Medulla oblongata (tissue), 1 donor: ENCODE measurements at regions not wholly inside any gene's neighbourhood (a gene's known extent, or its start where the extent isn't known, plus 50 kb on each side); places are given as distances from the start of the nearest gene placed in this dataset.

Experiments used
- DNase-seq: peaks from one replicate; pipeline ENCODE4 v3.0.0-alpha.2; 2015; ENCODE audit errors: extremely low spot score

DNA sequence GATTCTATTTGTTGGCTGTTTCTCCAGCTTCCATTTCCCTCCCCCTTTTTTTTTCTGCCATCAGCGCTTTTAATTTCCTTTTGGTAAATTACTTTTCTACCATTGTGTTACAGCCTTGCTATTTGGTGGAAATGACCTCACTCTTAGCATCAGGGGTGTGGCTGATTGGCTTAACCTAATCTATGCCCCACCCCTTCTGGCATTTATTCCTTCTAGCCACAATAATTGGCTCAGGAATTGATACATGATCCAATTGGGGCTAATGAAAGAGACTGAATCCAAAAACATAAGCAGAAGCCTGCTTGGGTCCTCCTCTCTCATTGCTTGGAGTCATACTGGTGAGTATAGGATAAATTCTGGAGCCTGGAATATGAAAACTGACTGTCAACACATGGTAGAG is 402.4 kb upstream of the LRRC4C start:
- no peak for DNase-seq

DNA sequence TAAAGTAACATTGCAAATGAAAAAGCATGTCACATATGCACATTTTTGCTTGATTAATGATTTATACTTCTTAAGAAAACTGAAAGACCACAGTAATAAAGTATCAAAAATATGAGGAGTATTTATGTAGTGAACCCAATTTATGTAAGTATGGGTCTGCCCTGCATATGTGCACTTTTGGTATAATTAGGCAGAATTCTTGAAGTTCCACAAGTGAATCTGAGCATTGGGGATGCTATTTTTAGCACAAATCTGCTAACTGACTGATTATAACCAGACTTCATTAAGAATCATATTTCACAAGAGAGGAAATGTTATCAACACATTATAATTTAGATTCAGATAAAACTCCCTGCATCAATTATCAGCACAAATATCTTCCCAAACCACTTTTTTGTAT is 407.1 kb upstream of the LRRC4C start:
- DNase-seq = no peak

GRCh38 chr11:41868606-41869005 is 409.2 kb upstream of the LRRC4C start:
- DNase-seq = no peak

GRCh38 chr11:41872426-41872825 is 413.0 kb upstream of the LRRC4C start:
- no peak for DNase-seq

DNA sequence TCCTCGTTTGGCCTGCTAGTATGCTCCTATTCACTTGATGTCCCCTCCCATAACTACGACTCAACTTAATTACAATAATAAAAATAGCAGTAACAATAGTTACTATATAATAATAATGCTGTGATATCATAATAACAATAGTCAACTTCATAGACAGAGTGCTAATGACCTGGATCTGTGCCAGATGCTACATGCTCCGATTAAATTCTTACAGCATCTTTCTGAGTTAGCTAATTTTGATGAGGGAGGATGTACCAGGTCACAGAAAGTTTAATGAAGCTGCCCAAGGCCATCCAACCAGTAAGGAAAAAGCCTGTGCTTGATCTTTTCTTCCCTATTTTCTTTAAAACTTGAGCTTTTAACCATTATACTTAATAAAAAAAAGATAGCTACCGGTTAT is 413.4 kb upstream of the LRRC4C start:
- DNase-seq = no peak

GRCh38 chr11:41878095-41878494 is 418.6 kb upstream of the LRRC4C start:
- no peak for DNase-seq

DNA sequence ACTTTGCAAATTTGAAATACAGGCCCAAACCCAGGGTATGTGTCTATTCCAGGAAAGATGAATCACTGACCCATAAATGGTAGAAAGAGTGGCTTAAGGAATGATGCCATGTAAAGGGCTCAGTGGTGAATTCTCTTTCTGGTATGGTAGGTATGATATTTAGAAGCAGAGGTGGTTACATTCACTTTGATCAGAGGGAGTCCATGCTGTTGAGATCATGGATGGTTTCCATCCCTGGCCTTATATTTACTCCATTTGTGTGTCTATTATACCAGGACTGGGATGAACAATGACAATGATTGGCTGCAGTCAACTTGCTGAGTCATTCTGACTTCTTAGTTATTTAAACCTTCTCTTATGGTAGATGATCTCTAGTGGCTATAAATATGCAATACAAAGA is 419.8 kb upstream of the LRRC4C start:
- no peak for DNase-seq

- DNase-seq = no peak
Measured at GRCh38 chr11:41895081-41895480, 435.6 kb upstream of the LRRC4C start.

DNA sequence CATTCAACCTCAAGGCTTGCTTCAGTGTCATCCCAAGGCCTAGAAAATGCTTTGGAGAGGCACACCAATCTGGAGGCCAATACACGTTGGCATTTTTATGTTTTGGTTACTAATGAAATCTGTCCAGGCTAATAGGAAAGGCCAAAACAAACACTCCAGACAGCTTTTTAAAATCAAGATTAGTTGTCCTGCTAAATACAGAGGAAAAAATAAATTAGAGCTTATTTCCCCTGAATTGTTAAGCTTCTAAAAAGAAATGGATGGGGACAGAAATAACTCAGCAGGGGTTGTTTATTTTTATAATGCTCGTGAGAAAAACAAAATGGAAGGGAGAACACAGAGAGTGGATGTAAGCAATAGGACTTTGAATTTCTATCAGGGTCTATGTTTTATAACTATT is 438.5 kb upstream of the LRRC4C start:
- DNase-seq = no peak

DNA sequence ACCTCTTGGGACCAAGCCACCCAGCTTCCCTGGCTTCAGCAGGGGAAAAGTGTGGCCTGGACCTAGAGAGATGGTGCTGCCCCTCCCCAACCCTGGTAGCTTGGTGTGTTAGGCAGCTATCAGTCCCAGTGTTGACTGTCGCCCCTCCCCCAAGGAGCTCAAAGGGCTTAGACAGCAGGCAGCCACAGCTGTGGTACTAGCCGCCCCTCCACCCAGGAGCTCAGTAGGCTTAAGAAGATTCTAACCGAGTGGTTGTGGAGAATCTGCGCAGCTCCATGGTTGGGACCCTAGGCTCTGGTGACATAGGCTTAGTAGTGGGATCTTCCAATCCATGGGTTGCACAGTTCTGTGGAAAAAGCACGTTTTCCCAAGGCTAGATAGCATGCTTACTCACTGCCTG is 458.4 kb upstream of the LRRC4C start:
- DNase-seq = no peak

DNA sequence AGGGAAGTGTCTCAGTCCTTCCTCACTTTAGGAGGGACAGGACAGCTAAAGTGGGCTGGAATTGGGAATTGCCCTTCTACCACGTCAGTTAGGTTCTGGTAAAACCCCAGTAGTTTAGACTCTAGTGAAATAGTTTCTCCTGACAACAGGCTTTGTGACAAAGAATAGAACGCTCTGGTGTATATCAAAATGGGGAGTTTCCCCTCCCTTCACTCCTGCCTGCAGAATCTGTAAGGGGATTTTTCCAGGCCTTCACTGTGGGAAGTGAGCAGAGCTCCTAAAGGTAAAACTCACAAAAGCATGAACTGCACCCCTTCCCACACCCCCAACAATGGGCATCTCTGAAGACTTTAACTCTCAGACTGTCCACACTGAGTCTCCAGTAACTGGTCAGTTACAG is 460.9 kb upstream of the LRRC4C start:
- DNase-seq = no peak

GRCh38 chr11:41921746-41922390 is 462.4 kb upstream of the LRRC4C start:
- no peak for DNase-seq

DNA sequence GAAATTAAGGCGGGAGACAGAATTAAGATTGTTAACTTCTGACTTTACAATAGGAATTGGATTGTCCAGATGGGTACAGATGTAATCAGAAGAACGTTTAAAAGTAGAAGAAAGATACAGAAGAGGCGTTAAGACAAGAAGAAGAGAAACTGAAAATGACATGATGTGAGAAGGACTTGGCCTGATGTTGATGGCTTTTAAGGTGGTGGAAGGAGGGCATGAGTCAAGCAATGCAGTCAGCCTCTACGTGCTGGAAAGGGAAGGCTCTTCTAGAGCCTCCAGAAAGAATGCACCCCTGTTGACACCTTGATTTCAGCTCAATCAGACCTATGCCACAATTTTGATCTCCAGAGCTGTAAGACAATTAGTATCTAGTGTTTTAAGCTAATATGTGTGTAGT is 466.9 kb upstream of the LRRC4C start:
- no peak for DNase-seq

GRCh38 chr11:41935241-41935640 is 475.8 kb upstream of the LRRC4C start:
- DNase-seq = no peak

GRCh38 chr11:41935795-41936194 is 476.3 kb upstream of the LRRC4C start:
- DNase-seq = no peak

DNA sequence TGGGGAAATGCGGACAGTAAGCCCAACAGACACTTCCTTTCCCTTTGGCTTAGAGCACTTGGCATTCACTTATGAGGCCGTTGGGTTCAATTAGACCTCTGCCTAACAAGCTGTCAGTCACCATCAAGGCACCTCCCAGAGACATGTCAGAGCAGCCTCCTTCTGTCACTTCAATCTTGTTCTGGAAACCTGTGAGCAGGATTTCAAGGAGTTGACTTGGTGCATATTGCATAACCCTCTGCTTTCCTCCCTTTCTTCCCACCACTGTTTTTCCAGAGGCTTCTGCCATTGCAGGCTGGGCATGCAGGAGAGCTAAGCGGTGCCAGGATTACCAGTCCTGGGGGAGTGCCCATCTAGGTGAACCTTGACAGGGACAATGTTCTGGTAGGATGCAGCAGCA is 484.2 kb upstream of the LRRC4C start:
- DNase-seq = no peak

DNA sequence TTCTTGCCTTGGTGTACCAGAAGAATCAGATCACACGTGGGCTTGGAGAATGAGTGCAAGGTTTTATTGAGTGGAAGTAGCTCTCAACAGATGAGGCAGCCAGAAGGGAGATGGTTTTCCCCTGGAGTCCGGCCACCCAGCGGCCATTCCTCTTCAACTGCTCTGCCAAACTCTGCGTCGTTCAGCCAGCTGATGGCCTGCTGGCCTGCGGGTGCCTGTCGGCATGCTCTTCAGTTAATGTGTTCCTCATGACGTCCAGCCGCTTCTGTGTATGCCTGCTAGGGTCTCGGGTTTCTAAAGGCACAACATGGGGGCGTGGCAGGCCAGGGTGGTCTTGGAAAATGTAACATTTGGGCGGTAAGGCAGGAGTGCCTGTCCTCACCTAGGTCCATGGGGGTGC is 487.9 kb upstream of the LRRC4C start:
- no peak for DNase-seq

- DNase-seq = no peak
Measured at GRCh38 chr11:41950470-41951143, 491.2 kb upstream of the LRRC4C start.

DNA sequence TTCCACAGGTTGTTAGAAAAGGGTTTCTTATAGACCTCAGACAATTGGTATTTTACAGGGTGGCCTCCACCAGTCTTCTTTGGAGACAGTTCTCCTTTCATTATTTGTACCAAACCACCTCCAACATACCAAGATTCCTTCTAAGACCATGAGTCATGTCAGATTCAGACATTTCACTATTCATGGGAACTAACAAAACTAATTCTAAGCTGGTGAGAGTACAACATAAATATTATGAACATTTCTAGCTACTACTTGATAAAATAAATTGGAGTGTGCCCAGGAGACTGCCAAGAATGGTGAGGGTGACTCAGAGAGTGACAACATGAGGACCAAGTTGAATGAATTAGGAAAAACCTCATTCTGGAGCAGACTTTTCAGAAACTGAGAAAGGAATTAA is 494.6 kb upstream of the LRRC4C start:
- no peak for DNase-seq

DNA sequence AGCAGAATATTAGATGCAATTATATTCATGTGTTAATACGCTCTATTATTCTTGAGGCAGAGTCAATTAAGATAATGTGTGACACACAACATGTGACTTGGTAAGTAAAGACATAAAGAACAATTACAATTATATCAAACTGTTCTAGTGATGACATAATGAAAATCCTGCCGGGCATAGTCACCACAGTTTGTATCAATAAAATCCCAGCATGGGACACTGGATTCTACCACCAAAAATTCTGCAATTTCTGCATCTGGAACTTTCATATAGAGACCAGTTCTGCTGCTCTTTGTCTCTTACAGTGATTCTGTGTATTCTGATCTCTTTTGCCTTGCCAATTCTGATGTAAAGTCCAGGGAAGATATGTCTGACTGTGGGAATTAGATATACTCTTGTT is 495.6 kb upstream of the LRRC4C start:
- DNase-seq = no peak

GRCh38 chr11:41955635-41956400 is 496.4 kb upstream of the LRRC4C start:
- DNase-seq = no peak

GRCh38 chr11:41963406-41963805 is 504.0 kb upstream of the LRRC4C start:
- DNase-seq = no peak

GRCh38 chr11:41970681-41971080 is 511.2 kb upstream of the LRRC4C start:
- DNase-seq = no peak
